ENCODE measurements at regions not wholly inside any gene's neighbourhood (a gene's known extent, or its start where the extent isn't known, plus 50 kb on each side); places are given as distances from the start of the nearest gene placed in this dataset.

- 0 out of 2 replicates have a peak, but pooled peaks have one; percentile 51 for TF ChIP-seq RNF219 (CRISPR knock-in tag; IDR thresholded peaks at IDR 0.05)
- 0 out of 2 replicates have a peak, but pooled peaks have one; percentile 10 for TF ChIP-seq ZNF547 (CRISPR knock-in tag; IDR thresholded peaks at IDR 0.05)
Observed at GRCh38 chr17:14738652-14738988, 437.7 kb downstream of the HS3ST3B1 start (continued).

- Histone ChIP-seq H3K4me3 (replicated peaks in 1 of 3; ENCODE audit: insufficient read depth in 1 of 3, low read depth in 2 of 3, low read length in 3 of 3) (peak overlapping the region; percentile 23 to 54 (median 28); a peak in 5 of 6 replicates), H3K27me3 (ENCODE audit: control insufficient read depth in 1 of 2, insufficient read depth in 2 of 2, low read length in 2 of 2) (no peaks in the 10 kb centered on the region), H3K9me3 (ENCODE audit: low read length) (no peaks in the 10 kb centered on the region), H3K9ac (ENCODE audit: insufficient read depth, low read depth, low read length) (peak overlapping the region; percentile 55), H4K20me1 (ENCODE audit: insufficient read depth, low read length) (no peaks in the 10 kb centered on the region), H3K27ac (ENCODE audit: extremely low read length, insufficient read depth, low read length) (peak overlapping the region; percentile 88), H2AFZ (ENCODE audit: low read length) (no peak overlapping the region), H3K4me1 (ENCODE audit: insufficient read depth, low read length) (peaks cover 30% of the 10 kb centered on the region), H3K79me2 (ENCODE audit: insufficient read depth, low read length) (no peaks in the 10 kb centered on the region), H3K4me2 (ENCODE audit: low read depth, low read length) (peak overlapping the region; percentile 77), H3K36me3 (replicated peaks in 1 of 2; ENCODE audit: control insufficient read depth in 1 of 2, insufficient read depth in 2 of 2, low read length in 2 of 2) (no peaks in the 10 kb centered on the region)
- in situ Hi-C loops (cut with HindIII; ENCODE audit: extremely low pct_ligation_motif_present, low pct_unique_long_range_greater_than_20kb), result no loop called here
- ATAC-seq (peak; percentile 99), FAIRE-seq (peak; percentile 92), DNase-seq (ENCODE audit: low spot score) (peak; percentile 97)
- no TSS peak for BruUV-seq (replicated peaks)
- ChIA-PET POLR2A (no interaction called here), CTCF (ENCODE audit: low intra/inter-chr PET ratio, low total read pairs) (no interaction called here)
- WGBS (ENCODE audit: low lambda C conversion rate), result 1% methylated on average over 10 of the region's 12 CpGs
- intact Hi-C loops (cut with micrococcal nuclease; ENCODE audit: unreplicated experiment), result loop anchor here (2.0 to 10.0 kb wide), 2 partner anchors 47 to 103 kb away; no protein-coding TSS in a partner anchor
- TF ChIP-seq ZSCAN9 (CRISPR knock-in tag; IDR thresholded peaks at IDR 0.05; ENCODE audit: borderline replicate concordance) (no peak), ZSCAN12 (CRISPR knock-in tag; IDR thresholded peaks at IDR 0.05) (0 out of 2 replicates have a peak, but pooled peaks have one; percentile 25), ZNF710 (CRISPR knock-in tag; IDR thresholded peaks at IDR 0.05; ENCODE audit: borderline replicate concordance) (peak; percentile 89; the same call in 1 of the 2 replicates), PHB2 (IDR thresholded peaks at IDR 0.05; ENCODE audit: partially characterized antibody) (no peak), EZH2 (conservative IDR thresholded peaks at IDR 0.05; ENCODE audit: low read depth, low read length) (no peak), UBTF (CRISPR knock-in tag; IDR thresholded peaks at IDR 0.05) (peak; percentile 66), HNF1A (IDR thresholded peaks at IDR 0.05; ENCODE audit: low read depth) (no peak), HNF1A (CRISPR knock-in tag; IDR thresholded peaks at IDR 0.05; ENCODE audit: borderline replicate concordance) (peak; percentile 36; the same call in 1 of the 2 replicates), NPAS2 (CRISPR knock-in tag; IDR thresholded peaks at IDR 0.05; ENCODE audit: borderline replicate concordance) (no peak)
Observed at GRCh38 chr17:14737984-14738651, 437.2 kb downstream of the HS3ST3B1 start.

All from HepG2 (cell line).